HEK293 (cell line): ENCODE measurements at regions not wholly inside any gene's neighbourhood (a gene's known extent, or its start where the extent isn't known, plus 50 kb on each side); places are given as distances from the start of the nearest gene placed in this dataset.

ENCODE experiments used
- CTCF ChIA-PET: fragments of 350-600 bp; formaldehyde crosslinking; extraction: SDS; loops from one replicate; lab custom pipeline; 2021; ENCODE audit warnings: antibody characterized with exemption; lab: Yijun Ruan, JAX
- POLR2A ChIA-PET: fragments of 300-600 bp; formaldehyde crosslinking; extraction: SDS; loops from one replicate; lab custom pipeline; 2020; ENCODE audit warnings: antibody characterized with exemption, inconsistent platforms; lab: Yijun Ruan, JAX
- H3K27ac ChIP-seq: fragments of 200-500 bp; sonication (Bioruptor generic); 2 replicates; pipeline ENCODE4 v1.5.1; 2014; ENCODE audit warnings: low read depth, low read length, control low read depth, inconsistent platforms; ENCODE audit errors: extremely low read depth
- H3K36me3 ChIP-seq, 2 experiments: fragments of 200-500 bp in 1 of 2; sonication (Bioruptor generic) in 1 of 2; 1 replicate in 1 of 2; 2 replicates in 1 of 2; pipeline ENCODE4 v1.5.1; 2014 to 2017; ENCODE audit warnings: inconsistent platforms in 2 of 2, low read length in 2 of 2; ENCODE audit not compliant: control insufficient read depth in 2 of 2, insufficient read depth in 1 of 2
- H3K4me1 ChIP-seq: fragments of 200-500 bp; sonication (Bioruptor generic); 2 replicates; pipeline ENCODE4 v1.5.1; 2014; ENCODE audit warnings: mild to moderate bottlenecking, low read length, inconsistent platforms; ENCODE audit not compliant: control insufficient read depth, insufficient read depth
- H3K4me3 ChIP-seq: 2 replicates; pipeline ENCODE4 v1.5.1; 2011; ENCODE audit warnings: low read depth, mild to moderate bottlenecking, control low read depth, low read length, moderate library complexity
- H3K9me3 ChIP-seq: fragments of 200-500 bp; sonication (Bioruptor generic); 2 replicates; pipeline ENCODE4 v1.5.1; 2014; ENCODE audit warnings: low read depth, low read length, inconsistent platforms; ENCODE audit not compliant: control insufficient read depth, insufficient read depth
- GLIS1 ChIP-seq: fragments of 450-650 bp; formaldehyde crosslinking; IDR thresholded peaks from 2 replicates; pipeline ENCODE4 v1.5.1; 2016; ENCODE audit warnings: missing biosample characterization, missing genetic modification characterization
- KLF1 ChIP-seq: fragments of 450-650 bp; formaldehyde crosslinking; IDR thresholded peaks from 2 replicates; pipeline ENCODE4 v1.5.1; 2016; ENCODE audit warnings: missing biosample characterization, missing genetic modification characterization
- KLF7 ChIP-seq: fragments of 450-650 bp; formaldehyde crosslinking; IDR thresholded peaks from 2 replicates; pipeline ENCODE4 v1.5.1; 2016; ENCODE audit warnings: missing biosample characterization, missing genetic modification characterization, borderline replicate concordance
- OVOL3 ChIP-seq: fragments of 450-650 bp; formaldehyde crosslinking; IDR thresholded peaks from 2 replicates; pipeline ENCODE4 v1.5.1; 2016; ENCODE audit warnings: missing biosample characterization, missing genetic modification characterization
- ZBTB1 ChIP-seq: fragments of 450-650 bp; formaldehyde crosslinking; IDR thresholded peaks from 2 replicates; pipeline ENCODE4 v1.5.1; 2016; ENCODE audit warnings: missing biosample characterization, missing genetic modification characterization
- ZBTB44 ChIP-seq: fragments of 450-650 bp; IDR thresholded peaks from 2 replicates; pipeline ENCODE4 v1.5.1; 2018; ENCODE audit warnings: missing biosample characterization, mild to moderate bottlenecking, missing genetic modification characterization
- ZBTB7A ChIP-seq: fragments of 450-650 bp; formaldehyde crosslinking; IDR thresholded peaks from 2 replicates; pipeline ENCODE4 v1.5.1; 2016; ENCODE audit warnings: low read depth, missing biosample characterization, missing genetic modification characterization
- ZFP3 ChIP-seq: fragments of 450-650 bp; formaldehyde crosslinking; IDR thresholded peaks from 2 replicates; pipeline ENCODE4 v1.5.1; 2016; ENCODE audit warnings: low read depth, missing biosample characterization, missing genetic modification characterization
- ZNF140 ChIP-seq: fragments of 450-650 bp; formaldehyde crosslinking; IDR thresholded peaks from 2 replicates; pipeline ENCODE4 v1.5.1; 2016; ENCODE audit warnings: missing biosample characterization, missing genetic modification characterization
- ZNF19 ChIP-seq: fragments of 450-650 bp; formaldehyde crosslinking; IDR thresholded peaks from 2 replicates; pipeline ENCODE4; 2016; ENCODE audit warnings: missing biosample characterization, missing genetic modification characterization, low read depth
- ZNF202 ChIP-seq: fragments of 450-650 bp; formaldehyde crosslinking; IDR thresholded peaks from 2 replicates; pipeline ENCODE4 v1.5.1; 2016; ENCODE audit warnings: missing biosample characterization, missing genetic modification characterization, borderline replicate concordance
- ZNF280D ChIP-seq: fragments of 450-650 bp; formaldehyde crosslinking; IDR thresholded peaks from 2 replicates; pipeline ENCODE4 v1.5.1; 2016; ENCODE audit warnings: missing biosample characterization, missing genetic modification characterization
- ZNF350 ChIP-seq: fragments of 450-650 bp; formaldehyde crosslinking; IDR thresholded peaks from 2 replicates; pipeline ENCODE4 v1.5.0; 2017; ENCODE audit warnings: missing biosample characterization, mild to moderate bottlenecking, missing genetic modification characterization
- ZNF391 ChIP-seq: fragments of 450-650 bp; formaldehyde crosslinking; IDR thresholded peaks from 2 replicates; pipeline ENCODE4 v1.5.1; 2016; ENCODE audit warnings: low read depth, missing biosample characterization, missing genetic modification characterization, borderline replicate concordance
- ZNF394 ChIP-seq: fragments of 450-650 bp; formaldehyde crosslinking; IDR thresholded peaks from 2 replicates; pipeline ENCODE4 v1.5.1; 2016; ENCODE audit warnings: missing biosample characterization, missing genetic modification characterization, mild to moderate bottlenecking, moderate library complexity, borderline replicate concordance
- ZNF423 ChIP-seq: fragments of 450-650 bp; formaldehyde crosslinking; IDR thresholded peaks from 2 replicates; pipeline ENCODE4 v1.5.1; 2016; ENCODE audit warnings: missing biosample characterization, missing genetic modification characterization
- ZNF510 ChIP-seq: fragments of 450-650 bp; formaldehyde crosslinking; IDR thresholded peaks from 2 replicates; pipeline ENCODE4 v1.5.1; 2018; ENCODE audit warnings: mild to moderate bottlenecking, missing genetic modification characterization, missing biosample characterization; ENCODE audit not compliant: insufficient replicate concordance
- ZNF529 ChIP-seq: fragments of 450-650 bp; formaldehyde crosslinking; IDR thresholded peaks from 2 replicates; pipeline ENCODE4 v1.5.1; 2017; ENCODE audit warnings: missing genetic modification characterization, missing biosample characterization; ENCODE audit not compliant: insufficient replicate concordance
- ZNF530 ChIP-seq: fragments of 450-650 bp; formaldehyde crosslinking; IDR thresholded peaks from 2 replicates; pipeline ENCODE4 v1.5.1; 2016; ENCODE audit warnings: low read depth, missing biosample characterization, missing genetic modification characterization
- ZNF585B ChIP-seq: fragments of 450-650 bp; formaldehyde crosslinking; IDR thresholded peaks from 2 replicates; pipeline ENCODE4 v1.5.1; 2016; ENCODE audit warnings: missing biosample characterization, missing genetic modification characterization
- ZNF660 ChIP-seq: fragments of 450-650 bp; IDR thresholded peaks from 2 replicates; pipeline ENCODE4 v1.5.1; 2018; ENCODE audit warnings: missing biosample characterization, mild to moderate bottlenecking, missing genetic modification characterization
- ZNF707 ChIP-seq: fragments of 450-650 bp; formaldehyde crosslinking; IDR thresholded peaks from 2 replicates; pipeline ENCODE4 v1.5.1; 2016; ENCODE audit warnings: missing biosample characterization, missing genetic modification characterization
- ZNF792 ChIP-seq: fragments of 450-650 bp; formaldehyde crosslinking; IDR thresholded peaks from 2 replicates; pipeline ENCODE4 v1.5.1; 2016; ENCODE audit warnings: missing biosample characterization, missing genetic modification characterization
- TF ChIP-seq, protein P1 (sequence below): fragments of 450-650 bp; formaldehyde crosslinking; IDR thresholded peaks from 2 replicates; pipeline ENCODE4 v1.5.1; 2016; ENCODE audit warnings: missing biosample characterization, missing genetic modification characterization
- TF ChIP-seq, protein P2 (sequence below): fragments of 450-650 bp; formaldehyde crosslinking; conservative IDR thresholded peaks from 2 replicates; pipeline ENCODE4 v1.5.1; 2016; ENCODE audit warnings: low read depth, missing biosample characterization, missing genetic modification characterization

- ChIA-PET POLR2A (no interaction called here), CTCF (no interaction called here)
- Histone ChIP-seq H3K27ac (no peak overlapping the region), H3K9me3 (no peaks in the 10 kb centered on the region), H3K4me1 (no peaks in the 10 kb centered on the region), H3K4me3 (no peak overlapping the region), H3K36me3 (no peaks in the 10 kb centered on the region)
- TF ChIP-seq ZNF202 (no peak), ZNF510 (no peak), KLF1 (no peak), ZNF19 (tag by site-specific recombination) (no peak), ZNF660 (tag by site-specific recombination) (no peak), ZNF529 (tag by site-specific recombination) (no peak), ZNF394 (tag by site-specific recombination) (no peak), ZNF423 (tag by site-specific recombination) (no peak), ZBTB1 (tag by site-specific recombination) (no peak), ZNF391 (tag by site-specific recombination) (no peak), ZBTB44 (tag by site-specific recombination) (no peak), ZNF792 (no peak), ZNF585B (no peak), ZNF530 (no peak), KLF7 (tag by site-specific recombination) (no peak)
- TF ChIP-seq, protein P1, sequence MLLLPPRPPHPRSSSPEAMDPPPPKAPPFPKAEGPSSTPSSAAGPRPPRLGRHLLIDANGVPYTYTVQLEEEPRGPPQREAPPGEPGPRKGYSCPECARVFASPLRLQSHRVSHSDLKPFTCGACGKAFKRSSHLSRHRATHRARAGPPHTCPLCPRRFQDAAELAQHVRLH, result no peak
- TF ChIP-seq, protein P2, sequence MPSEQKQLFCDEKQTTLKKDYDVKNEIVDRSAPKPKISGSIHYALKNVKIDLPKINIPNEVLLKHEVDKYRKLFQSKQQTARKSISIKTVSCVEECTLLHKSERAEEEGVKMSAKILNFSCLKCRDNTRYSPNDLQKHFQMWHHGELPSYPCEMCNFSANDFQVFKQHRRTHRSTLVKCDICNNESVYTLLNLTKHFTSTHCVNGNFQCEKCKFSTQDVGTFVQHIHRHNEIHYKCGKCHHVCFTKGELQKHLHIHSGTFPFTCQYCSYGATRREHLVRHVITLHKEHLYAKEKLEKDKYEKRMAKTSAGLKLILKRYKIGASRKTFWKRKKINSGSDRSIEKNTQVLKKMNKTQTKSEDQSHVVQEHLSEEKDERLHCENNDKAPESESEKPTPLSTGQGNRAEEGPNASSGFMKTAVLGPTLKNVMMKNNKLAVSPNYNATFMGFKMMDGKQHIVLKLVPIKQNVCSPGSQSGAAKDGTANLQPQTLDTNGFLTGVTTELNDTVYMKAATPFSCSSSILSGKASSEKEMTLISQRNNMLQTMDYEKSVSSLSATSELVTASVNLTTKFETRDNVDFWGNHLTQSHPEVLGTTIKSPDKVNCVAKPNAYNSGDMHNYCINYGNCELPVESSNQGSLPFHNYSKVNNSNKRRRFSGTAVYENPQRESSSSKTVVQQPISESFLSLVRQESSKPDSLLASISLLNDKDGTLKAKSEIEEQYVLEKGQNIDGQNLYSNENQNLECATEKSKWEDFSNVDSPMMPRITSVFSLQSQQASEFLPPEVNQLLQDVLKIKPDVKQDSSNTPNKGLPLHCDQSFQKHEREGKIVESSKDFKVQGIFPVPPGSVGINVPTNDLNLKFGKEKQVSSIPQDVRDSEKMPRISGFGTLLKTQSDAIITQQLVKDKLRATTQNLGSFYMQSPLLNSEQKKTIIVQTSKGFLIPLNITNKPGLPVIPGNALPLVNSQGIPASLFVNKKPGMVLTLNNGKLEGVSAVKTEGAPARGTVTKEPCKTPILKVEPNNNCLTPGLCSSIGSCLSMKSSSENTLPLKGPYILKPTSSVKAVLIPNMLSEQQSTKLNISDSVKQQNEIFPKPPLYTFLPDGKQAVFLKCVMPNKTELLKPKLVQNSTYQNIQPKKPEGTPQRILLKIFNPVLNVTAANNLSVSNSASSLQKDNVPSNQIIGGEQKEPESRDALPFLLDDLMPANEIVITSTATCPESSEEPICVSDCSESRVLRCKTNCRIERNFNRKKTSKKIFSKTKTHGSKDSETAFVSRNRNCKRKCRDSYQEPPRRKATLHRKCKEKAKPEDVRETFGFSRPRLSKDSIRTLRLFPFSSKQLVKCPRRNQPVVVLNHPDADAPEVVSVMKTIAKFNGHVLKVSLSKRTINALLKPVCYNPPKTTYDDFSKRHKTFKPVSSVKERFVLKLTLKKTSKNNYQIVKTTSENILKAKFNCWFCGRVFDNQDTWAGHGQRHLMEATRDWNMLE (tag by site-specific recombination), result no peak
These were observed 122.3 kb upstream of the CDH10 start for GRCh38 chr5:24767086-24767485.

DNA sequence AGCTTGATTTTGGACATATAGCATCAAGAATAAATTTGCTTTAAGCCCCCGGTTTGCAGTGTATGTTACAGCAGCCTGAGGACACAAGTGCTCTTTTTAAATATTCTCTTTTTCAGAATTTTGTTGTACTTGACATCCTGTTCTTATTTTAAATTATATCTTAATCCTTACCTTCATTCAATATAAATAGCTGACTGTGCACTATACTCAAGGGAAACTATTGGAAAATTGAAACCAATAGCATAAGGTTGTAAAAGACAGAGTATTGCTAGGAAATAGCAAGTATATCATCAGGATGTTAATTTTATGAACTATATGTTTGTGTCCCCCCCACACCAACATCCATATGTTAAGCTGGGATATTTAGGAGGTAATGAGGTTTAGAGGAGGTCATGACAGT lies 120.4 kb upstream of the CDH10 start:
- Histone ChIP-seq H3K9me3 (no peaks in the 10 kb centered on the region), H3K27ac (no peak overlapping the region), H3K4me1 (no peaks in the 10 kb centered on the region), H3K4me3 (no peak overlapping the region), H3K36me3 (no peaks in the 10 kb centered on the region)
- POLR2A ChIA-PET, result no interaction called here
- TF ChIP-seq GLIS1 (tag by site-specific recombination) (no peak), ZNF350 (tag by site-specific recombination) (no peak), ZNF280D (tag by site-specific recombination) (no peak), ZNF707 (tag by site-specific recombination) (no peak), ZFP3 (no peak), ZBTB7A (tag by site-specific recombination) (no peak), OVOL3 (tag by site-specific recombination) (no peak), ZNF140 (no peak)
- CTCF ChIA-PET, result no interaction called here
